ENCODE measurements at regions not wholly inside any gene's neighbourhood (a gene's known extent, or its start where the extent isn't known, plus 50 kb on each side); places are given as distances from the start of the nearest gene placed in this dataset.

DNA sequence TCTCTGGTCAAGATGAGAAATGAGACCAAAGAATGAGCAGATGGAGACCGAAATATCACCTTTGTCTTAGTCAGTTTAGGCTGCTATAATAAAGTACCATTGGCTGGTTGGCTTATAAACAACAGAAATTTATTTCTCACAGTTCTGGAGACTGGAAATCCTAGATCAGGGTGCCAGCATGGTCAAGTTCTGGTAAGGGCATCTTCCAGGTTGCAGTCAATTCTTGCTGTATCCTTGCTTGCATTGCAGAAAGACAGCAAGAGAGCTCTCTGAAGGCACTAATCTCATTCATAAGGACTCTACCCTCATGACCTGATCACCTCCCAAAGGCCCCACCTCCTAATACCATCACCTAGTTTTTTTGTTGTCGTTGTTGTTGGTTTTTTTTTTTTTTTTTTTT is 52.7 kb upstream of the MKLN1 start:
- H3K36me3 ChIP-seq (ENCODE audit: control insufficient read depth in 2 of 2, insufficient read depth in 1 of 2, low read length in 2 of 2) = no peaks in the 10 kb centered on the region
- ChIA-PET POLR2A (no interaction called here), CTCF (no interaction called here)
- no peaks in the 10 kb centered on the region for H3K9me3 ChIP-seq (ENCODE audit: control insufficient read depth, insufficient read depth, low read depth, low read length)
- H3K27ac ChIP-seq (ENCODE audit: extremely low read depth, low read depth, low read length) = no peak overlapping the region
- no peak overlapping the region for H3K4me3 ChIP-seq (ENCODE audit: low read depth, low read length)
- H3K4me1 ChIP-seq (ENCODE audit: control insufficient read depth, insufficient read depth, low read length) = no peaks in the 10 kb centered on the region
- TF ChIP-seq ZNF48 (tag by site-specific recombination; IDR thresholded peaks at IDR 0.05) (no peak), GLIS2 (tag by site-specific recombination; IDR thresholded peaks at IDR 0.05) (no peak), ZNF560 (tag by site-specific recombination; IDR thresholded peaks at IDR 0.05; ENCODE audit: borderline replicate concordance) (no peak), MEIS1 (CRISPR knock-in tag; IDR thresholded peaks at IDR 0.05; ENCODE audit: borderline replicate concordance) (no peak), ZNF140 (tag by site-specific recombination; IDR thresholded peaks at IDR 0.05) (no peak), ZNF354C (tag by site-specific recombination; IDR thresholded peaks at IDR 0.05; ENCODE audit: borderline replicate concordance, low read depth) (no peak), ZBTB17 (tag by site-specific recombination; IDR thresholded peaks at IDR 0.05) (no peak), ZNF112 (tag by site-specific recombination; IDR thresholded peaks at IDR 0.05) (no peak), ZNF426 (tag by site-specific recombination; IDR thresholded peaks at IDR 0.05) (no peak), SP3 (tag by site-specific recombination; IDR thresholded peaks at IDR 0.05) (no peak), ZNF146 (tag by site-specific recombination; IDR thresholded peaks at IDR 0.05) (no peak), ZNF544 (tag by site-specific recombination; IDR thresholded peaks at IDR 0.05) (no peak), ZNF211 (tag by site-specific recombination; IDR thresholded peaks at IDR 0.05; ENCODE audit: low read depth) (no peak), ZNF621 (tag by site-specific recombination; IDR thresholded peaks at IDR 0.05) (no peak)

DNA sequence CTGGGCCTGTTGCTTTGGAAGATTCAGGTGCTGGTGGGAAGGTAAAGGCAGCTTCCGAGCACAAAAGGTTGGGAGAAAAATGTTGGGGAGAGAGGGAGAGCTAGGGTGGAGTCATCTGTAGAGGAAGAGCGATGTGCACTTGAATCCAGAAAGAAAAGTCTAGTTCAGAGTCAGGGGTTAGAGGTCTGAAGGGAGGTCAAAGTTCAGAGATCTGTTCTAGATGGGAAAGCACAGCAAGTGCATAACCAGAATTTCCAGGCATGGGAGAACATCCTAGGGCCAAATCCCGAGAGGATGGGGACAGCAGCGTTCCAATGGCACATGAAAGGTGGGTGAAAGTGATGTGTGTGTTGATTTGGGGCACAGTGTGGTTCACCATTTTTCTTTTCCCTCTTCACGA is 51.5 kb upstream of the MKLN1 start:
- Histone ChIP-seq H3K36me3 (ENCODE audit: control insufficient read depth in 2 of 2, insufficient read depth in 1 of 2, low read length in 2 of 2) (no peaks in the 10 kb centered on the region), H3K4me3 (ENCODE audit: low read depth, low read length) (no peak overlapping the region), H3K4me1 (ENCODE audit: control insufficient read depth, insufficient read depth, low read length) (no peaks in the 10 kb centered on the region), H3K27ac (ENCODE audit: extremely low read depth, low read depth, low read length) (no peak overlapping the region), H3K9me3 (ENCODE audit: control insufficient read depth, insufficient read depth, low read depth, low read length) (no peaks in the 10 kb centered on the region)
- TF ChIP-seq HOXD13 (CRISPR knock-in tag; IDR thresholded peaks at IDR 0.05; ENCODE audit: borderline replicate concordance) = no peak
- no peak for TF ChIP-seq ZNF521 (tag by site-specific recombination; IDR thresholded peaks at IDR 0.05)
- no peak for TF ChIP-seq ZBTB1 (tag by site-specific recombination; IDR thresholded peaks at IDR 0.05)
- TF ChIP-seq ZNF549 (tag by site-specific recombination; IDR thresholded peaks at IDR 0.05) = no peak
- no peak for TF ChIP-seq ZNF169 (tag by site-specific recombination; IDR thresholded peaks at IDR 0.05)
- no peak for TF ChIP-seq ZXDB (tag by site-specific recombination; IDR thresholded peaks at IDR 0.05)
- no peak for TF ChIP-seq ZBTB8A (tag by site-specific recombination; IDR thresholded peaks at IDR 0.05)
- ChIA-PET CTCF (interaction anchor here (0.6 kb wide), 2 partner anchors 237 to 380 kb away, joined by 3 read pairs; no protein-coding TSS in a partner anchor), POLR2A (no interaction called here)

DNA sequence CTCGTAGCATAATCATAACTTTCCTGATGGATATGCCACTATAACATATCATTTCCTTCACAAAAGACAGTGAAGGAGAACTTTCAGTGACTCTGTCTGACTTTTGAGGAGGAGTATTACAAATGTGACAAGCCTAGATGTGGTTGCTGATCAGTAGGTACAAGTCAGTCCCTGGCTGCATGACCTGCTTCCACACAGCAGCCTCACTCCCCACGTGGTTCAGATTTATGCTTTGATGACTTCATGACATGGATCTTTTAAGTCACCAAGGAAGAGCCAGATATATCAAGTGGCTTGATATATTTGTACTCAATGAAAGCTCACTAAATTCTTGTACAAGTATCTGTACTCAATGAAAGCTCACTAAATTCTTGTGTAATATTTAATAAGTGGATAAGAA is 50.9 kb upstream of the MKLN1 start:
- Histone ChIP-seq H3K4me3 (ENCODE audit: low read depth, low read length) (no peak overlapping the region), H3K4me1 (ENCODE audit: control insufficient read depth, insufficient read depth, low read length) (no peaks in the 10 kb centered on the region), H3K27ac (ENCODE audit: extremely low read depth, low read depth, low read length) (no peak overlapping the region), H3K9me3 (ENCODE audit: control insufficient read depth, insufficient read depth, low read depth, low read length) (no peaks in the 10 kb centered on the region), H3K36me3 (ENCODE audit: control insufficient read depth in 2 of 2, insufficient read depth in 1 of 2, low read length in 2 of 2) (no peaks in the 10 kb centered on the region)
- CTCF ChIA-PET = interaction anchor here (0.7 kb wide), 1 partner anchor 19 kb away, joined by 4 read pairs; no protein-coding TSS in a partner anchor
- POLR2A ChIA-PET = no interaction called here
- TF ChIP-seq ZNF274 (IDR thresholded peaks at IDR 0.05; ENCODE audit: low read length) = no peak
- no peak for TF ChIP-seq ZNF274 (tag by site-specific recombination; IDR thresholded peaks at IDR 0.05; ENCODE audit: borderline replicate concordance)
- no peak for TF ChIP-seq YY2 (tag by site-specific recombination; IDR thresholded peaks at IDR 0.05)
- TF ChIP-seq, protein P1, sequence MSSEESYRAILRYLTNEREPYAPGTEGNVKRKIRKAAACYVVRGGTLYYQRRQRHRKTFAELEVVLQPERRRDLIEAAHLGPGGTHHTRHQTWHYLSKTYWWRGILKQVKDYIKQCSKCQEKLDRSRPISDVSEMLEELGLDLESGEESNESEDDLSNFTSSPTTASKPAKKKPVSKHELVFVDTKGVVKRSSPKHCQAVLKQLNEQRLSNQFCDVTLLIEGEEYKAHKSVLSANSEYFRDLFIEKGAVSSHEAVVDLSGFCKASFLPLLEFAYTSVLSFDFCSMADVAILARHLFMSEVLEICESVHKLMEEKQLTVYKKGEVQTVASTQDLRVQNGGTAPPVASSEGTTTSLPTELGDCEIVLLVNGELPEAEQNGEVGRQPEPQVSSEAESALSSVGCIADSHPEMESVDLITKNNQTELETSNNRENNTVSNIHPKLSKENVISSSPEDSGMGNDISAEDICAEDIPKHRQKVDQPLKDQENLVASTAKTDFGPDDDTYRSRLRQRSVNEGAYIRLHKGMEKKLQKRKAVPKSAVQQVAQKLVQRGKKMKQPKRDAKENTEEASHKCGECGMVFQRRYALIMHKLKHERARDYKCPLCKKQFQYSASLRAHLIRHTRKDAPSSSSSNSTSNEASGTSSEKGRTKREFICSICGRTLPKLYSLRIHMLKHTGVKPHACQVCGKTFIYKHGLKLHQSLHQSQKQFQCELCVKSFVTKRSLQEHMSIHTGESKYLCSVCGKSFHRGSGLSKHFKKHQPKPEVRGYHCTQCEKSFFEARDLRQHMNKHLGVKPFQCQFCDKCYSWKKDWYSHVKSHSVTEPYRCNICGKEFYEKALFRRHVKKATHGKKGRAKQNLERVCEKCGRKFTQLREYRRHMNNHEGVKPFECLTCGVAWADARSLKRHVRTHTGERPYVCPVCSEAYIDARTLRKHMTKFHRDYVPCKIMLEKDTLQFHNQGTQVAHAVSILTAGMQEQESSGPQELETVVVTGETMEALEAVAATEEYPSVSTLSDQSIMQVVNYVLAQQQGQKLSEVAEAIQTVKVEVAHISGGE (tag by site-specific recombination; conservative IDR thresholded peaks at IDR 0.05; ENCODE audit: low read depth) = no peak
- TF ChIP-seq ZNF660 (tag by site-specific recombination; IDR thresholded peaks at IDR 0.05) = no peak
- TF ChIP-seq ZNF112 (tag by site-specific recombination; IDR thresholded peaks at IDR 0.05) = no peak
- TF ChIP-seq, protein P2, sequence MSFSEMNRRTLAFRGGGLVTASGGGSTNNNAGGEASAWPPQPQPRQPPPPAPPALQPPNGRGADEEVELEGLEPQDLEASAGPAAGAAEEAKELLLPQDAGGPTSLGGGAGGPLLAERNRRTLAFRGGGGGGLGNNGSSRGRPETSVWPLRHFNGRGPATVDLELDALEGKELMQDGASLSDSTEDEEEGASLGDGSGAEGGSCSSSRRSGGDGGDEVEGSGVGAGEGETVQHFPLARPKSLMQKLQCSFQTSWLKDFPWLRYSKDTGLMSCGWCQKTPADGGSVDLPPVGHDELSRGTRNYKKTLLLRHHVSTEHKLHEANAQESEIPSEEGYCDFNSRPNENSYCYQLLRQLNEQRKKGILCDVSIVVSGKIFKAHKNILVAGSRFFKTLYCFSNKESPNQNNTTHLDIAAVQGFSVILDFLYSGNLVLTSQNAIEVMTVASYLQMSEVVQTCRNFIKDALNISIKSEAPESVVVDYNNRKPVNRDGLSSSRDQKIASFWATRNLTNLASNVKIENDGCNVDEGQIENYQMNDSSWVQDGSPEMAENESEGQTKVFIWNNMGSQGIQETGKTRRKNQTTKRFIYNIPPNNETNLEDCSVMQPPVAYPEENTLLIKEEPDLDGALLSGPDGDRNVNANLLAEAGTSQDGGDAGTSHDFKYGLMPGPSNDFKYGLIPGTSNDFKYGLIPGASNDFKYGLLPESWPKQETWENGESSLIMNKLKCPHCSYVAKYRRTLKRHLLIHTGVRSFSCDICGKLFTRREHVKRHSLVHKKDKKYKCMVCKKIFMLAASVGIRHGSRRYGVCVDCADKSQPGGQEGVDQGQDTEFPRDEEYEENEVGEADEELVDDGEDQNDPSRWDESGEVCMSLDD (tag by site-specific recombination; IDR thresholded peaks at IDR 0.05) = no peak
- TF ChIP-seq, protein P3, sequence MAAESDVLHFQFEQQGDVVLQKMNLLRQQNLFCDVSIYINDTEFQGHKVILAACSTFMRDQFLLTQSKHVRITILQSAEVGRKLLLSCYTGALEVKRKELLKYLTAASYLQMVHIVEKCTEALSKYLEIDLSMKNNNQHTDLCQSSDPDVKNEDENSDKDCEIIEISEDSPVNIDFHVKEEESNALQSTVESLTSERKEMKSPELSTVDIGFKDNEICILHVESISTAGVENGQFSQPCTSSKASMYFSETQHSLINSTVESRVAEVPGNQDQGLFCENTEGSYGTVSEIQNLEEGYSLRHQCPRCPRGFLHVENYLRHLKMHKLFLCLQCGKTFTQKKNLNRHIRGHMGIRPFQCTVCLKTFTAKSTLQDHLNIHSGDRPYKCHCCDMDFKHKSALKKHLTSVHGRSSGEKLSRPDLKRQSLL (tag by site-specific recombination; IDR thresholded peaks at IDR 0.05) = no peak
- TF ChIP-seq ZEB2 (tag by site-specific recombination; IDR thresholded peaks at IDR 0.05) = no peak

Measured in HEK293 (cell line).